Naive thymus-derived CD4-positive, alpha-beta T cell (primary cell): ENCODE measurements at regions not wholly inside any gene's neighbourhood (a gene's known extent, or its start where the extent isn't known, plus 50 kb on each side); places are given as distances from the start of the nearest gene placed in this dataset.
"Not testable (repeated sequence)": the region's sequence is repeated elsewhere in the genome, so short reads cannot be mapped to it uniquely, and the experiment has no call there.

Experiments
- ATAC-seq: fragments of 150-1000 bp; cut with Tn5 transposase; 2 replicates; pipeline ENCODE4 v1.10.0; 2021; ENCODE audit warnings: mild to moderate bottlenecking, moderate library complexity
- CTCF ChIA-PET: fragments of 350-600 bp; sonication (Branson Sonifier 250); formaldehyde crosslinking; loops from one replicate; lab custom pipeline; 2021; ENCODE audit warnings: antibody characterized with exemption; lab: Charles Lee
- POLR2A ChIA-PET: fragments of 350-600 bp; sonication (Branson Sonifier 250); formaldehyde crosslinking; loops from one replicate; lab custom pipeline; 2021; ENCODE audit warnings: antibody characterized with exemption, inconsistent platforms; lab: Charles Lee
- DNase-seq, 9 donors: peaks; one replicate each; pipeline versions ENCODE4 v3.0.0 to v3.0.0-alpha.2; 2020 to 2022; ENCODE audit warnings: mixed read lengths in 1 of 9
- H3K27ac ChIP-seq: one replicate; pipeline ENCODE4 v1.7.0; 2013; ENCODE audit warnings: mild to moderate bottlenecking, low read depth, low read length, moderate library complexity
- H3K27me3 ChIP-seq, 2 donors: one replicate each; pipeline ENCODE4 v1.7.0; 2013; ENCODE audit warnings: low read length in 2 of 2, mild to moderate bottlenecking in 2 of 2, moderate library complexity in 2 of 2; ENCODE audit not compliant: control insufficient read depth in 2 of 2, insufficient read depth in 2 of 2
- H3K36me3 ChIP-seq, 3 experiments: 1 replicate in 2 of 3; 2 replicates in 1 of 3; pipeline ENCODE4 v1.7.0; 2013; ENCODE audit warnings: low read length in 3 of 3, mild to moderate bottlenecking in 3 of 3, moderate library complexity in 1 of 3; ENCODE audit not compliant: insufficient read depth in 3 of 3, control insufficient read depth in 2 of 3
- H3K4me1 ChIP-seq, 2 donors: one replicate each; pipeline ENCODE4 v1.7.0; 2013; ENCODE audit warnings: low read length in 2 of 2, mild to moderate bottlenecking in 2 of 2, moderate library complexity in 1 of 2; ENCODE audit not compliant: control insufficient read depth in 2 of 2, insufficient read depth in 2 of 2
- H3K4me3 ChIP-seq: 2 replicates; pipeline ENCODE4 v1.7.0; 2013; ENCODE audit warnings: mild to moderate bottlenecking, low read length
- H3K9me3 ChIP-seq, 3 experiments: 1 replicate in 2 of 3; 2 replicates in 1 of 3; pipeline ENCODE4 v1.7.0; 2013; ENCODE audit warnings: low read length in 3 of 3; ENCODE audit not compliant: control insufficient read depth in 2 of 3
- H3K27ac Mint-ChIP-seq, 9 donors: one replicate each; pipeline ENCODE4 v1.8.0; 2020 to 2022; ENCODE audit warnings: mixed read lengths in 9 of 9, mild to moderate bottlenecking in 8 of 9, moderate library complexity in 5 of 9, inconsistent platforms in 2 of 9
- H3K27me3 Mint-ChIP-seq, 5 donors: one replicate each; pipeline ENCODE4 v1.8.0; 2021 to 2022; ENCODE audit warnings: mixed read lengths in 5 of 5, mild to moderate bottlenecking in 1 of 5
- H3K36me3 Mint-ChIP-seq, 5 donors: one replicate each; pipeline ENCODE4 v1.8.0; 2020 to 2022; ENCODE audit warnings: mixed read lengths in 5 of 5, mild to moderate bottlenecking in 3 of 5, inconsistent platforms in 1 of 5
- H3K4me1 Mint-ChIP-seq, 7 donors: one replicate each; pipeline ENCODE4 v1.8.0; 2020 to 2022; ENCODE audit warnings: mixed read lengths in 7 of 7, mild to moderate bottlenecking in 3 of 7, inconsistent platforms in 1 of 7
- H3K4me3 Mint-ChIP-seq, 10 donors: one replicate each; pipeline ENCODE4 v1.8.0; 2020 to 2022; ENCODE audit warnings: mild to moderate bottlenecking in 10 of 10, mixed read lengths in 10 of 10, moderate library complexity in 6 of 10, inconsistent platforms in 2 of 10
- H3K9me3 Mint-ChIP-seq, 11 donors: one replicate each; pipeline ENCODE4 v1.8.0; 2020 to 2022; ENCODE audit warnings: mixed read lengths in 11 of 11, mild to moderate bottlenecking in 4 of 11, inconsistent platforms in 1 of 11, moderate library complexity in 1 of 11
- intact Hi-C, 2 donors: fragments of 100-400 bp; cut with micrococcal nuclease; formaldehyde crosslinking; loops; one replicate each; pipeline ENCODE4 v1.15.1; 2023

- Histone ChIP-seq H3K9me3 (no peaks in the 10 kb centered on the region), H3K36me3 (no peaks in the 10 kb centered on the region), H3K4me1 (no peaks in the 10 kb centered on the region), H3K27me3 (no peaks in the 10 kb centered on the region), H3K4me3 (no peak overlapping the region), H3K27ac (no peak overlapping the region)
- Mint-ChIP-seq H3K27ac (no peak overlapping the region), H3K4me1 (no peaks in the 10 kb centered on the region), H3K27me3 (no peaks in the 10 kb centered on the region), H3K9me3 (peaks cover 7 to 37% (median 15%) of the 10 kb centered on the region in 11 donors), H3K4me3 (no peak overlapping the region), H3K36me3 (peaks cover 0 to 3% (median 0%) of the 10 kb centered on the region in 5 donors)
- no peak for DNase-seq
- CTCF ChIA-PET = no interaction called here
- intact Hi-C loops = no loop called here
- POLR2A ChIA-PET = no interaction called here
- ATAC-seq = no peak
These were observed 698.8 kb downstream of the CDH9 start for GRCh38 chr5:26339576-26339975.

- ATAC-seq = no peak
- intact Hi-C loops = no loop called here
- Mint-ChIP-seq H3K36me3 (no peaks in the 10 kb centered on the region), H3K4me3 (no peak overlapping the region), H3K27ac (no peak overlapping the region), H3K27me3 (no peaks in the 10 kb centered on the region), H3K9me3 (peaks cover 0 to 10% (median 4%) of the 10 kb centered on the region in 11 donors), H3K4me1 (no peaks in the 10 kb centered on the region)
- DNase-seq = no peak
- ChIA-PET CTCF (no interaction called here), POLR2A (no interaction called here)
- Histone ChIP-seq H3K4me3 (no peak overlapping the region), H3K27ac (no peak overlapping the region), H3K4me1 (no peaks in the 10 kb centered on the region), H3K36me3 (no peaks in the 10 kb centered on the region), H3K9me3 (no peaks in the 10 kb centered on the region), H3K27me3 (no peaks in the 10 kb centered on the region)
These were observed 708.7 kb downstream of the CDH9 start for GRCh38 chr5:26329562-26330189.

- no peaks in the 10 kb centered on the region for H3K27me3 Mint-ChIP-seq
- H3K36me3 Mint-ChIP-seq = no peaks in the 10 kb centered on the region
- ATAC-seq = no peak
- peaks cover 0 to 10% (median 3%) of the 10 kb centered on the region in 11 donors for H3K9me3 Mint-ChIP-seq
- CTCF ChIA-PET = no interaction called here
- POLR2A ChIA-PET = no interaction called here
- Histone ChIP-seq H3K27me3 (no peaks in the 10 kb centered on the region), H3K27ac (no peak overlapping the region), H3K36me3 (no peaks in the 10 kb centered on the region), H3K4me1 (no peaks in the 10 kb centered on the region), H3K9me3 (peaks cover 0 to 3% (median 0%) of the 10 kb centered on the region in 3 experiments), H3K4me3 (no peak overlapping the region)
- no peak overlapping the region for H3K4me3 Mint-ChIP-seq
- H3K4me1 Mint-ChIP-seq = no peaks in the 10 kb centered on the region
- H3K27ac Mint-ChIP-seq = no peak overlapping the region
- DNase-seq = no peak
- intact Hi-C loops = no loop called here
These were observed 712.1 kb downstream of the CDH9 start for GRCh38 chr5:26326153-26326759.

DNA sequence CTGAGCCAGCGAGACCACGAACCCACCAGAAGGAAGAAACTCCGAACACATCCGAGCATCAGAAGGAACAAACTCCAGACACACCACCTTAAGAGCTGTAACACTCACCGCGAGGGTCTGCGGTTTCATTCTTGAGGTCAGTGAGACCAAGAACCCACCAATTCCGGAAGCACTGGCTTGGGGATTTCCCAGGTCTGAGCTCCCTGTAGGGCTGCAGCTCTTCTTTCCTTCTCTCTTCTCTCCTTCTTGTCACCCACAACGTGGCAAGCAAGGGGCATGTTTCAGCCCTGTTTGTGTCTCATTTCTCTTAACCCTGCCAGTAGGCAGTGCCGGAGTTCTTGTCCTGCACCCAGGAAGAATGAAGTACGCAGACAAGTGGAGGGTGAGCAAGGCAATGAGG lies 713.0 kb downstream of the CDH9 start:
- H3K27ac Mint-ChIP-seq, H3K9me3 ChIP-seq, H3K4me1 ChIP-seq, H3K4me3 ChIP-seq, H3K27me3 Mint-ChIP-seq, CTCF ChIA-PET, H3K4me3 Mint-ChIP-seq, DNase-seq, ATAC-seq, H3K36me3 Mint-ChIP-seq, H3K4me1 Mint-ChIP-seq, H3K27me3 ChIP-seq, intact Hi-C loops, POLR2A ChIA-PET, H3K36me3 ChIP-seq, H3K27ac ChIP-seq: not testable (repeated sequence)
- peaks cover 0 to 10% (median 3%) of the 10 kb centered on the region in 11 donors for H3K9me3 Mint-ChIP-seq

DNA sequence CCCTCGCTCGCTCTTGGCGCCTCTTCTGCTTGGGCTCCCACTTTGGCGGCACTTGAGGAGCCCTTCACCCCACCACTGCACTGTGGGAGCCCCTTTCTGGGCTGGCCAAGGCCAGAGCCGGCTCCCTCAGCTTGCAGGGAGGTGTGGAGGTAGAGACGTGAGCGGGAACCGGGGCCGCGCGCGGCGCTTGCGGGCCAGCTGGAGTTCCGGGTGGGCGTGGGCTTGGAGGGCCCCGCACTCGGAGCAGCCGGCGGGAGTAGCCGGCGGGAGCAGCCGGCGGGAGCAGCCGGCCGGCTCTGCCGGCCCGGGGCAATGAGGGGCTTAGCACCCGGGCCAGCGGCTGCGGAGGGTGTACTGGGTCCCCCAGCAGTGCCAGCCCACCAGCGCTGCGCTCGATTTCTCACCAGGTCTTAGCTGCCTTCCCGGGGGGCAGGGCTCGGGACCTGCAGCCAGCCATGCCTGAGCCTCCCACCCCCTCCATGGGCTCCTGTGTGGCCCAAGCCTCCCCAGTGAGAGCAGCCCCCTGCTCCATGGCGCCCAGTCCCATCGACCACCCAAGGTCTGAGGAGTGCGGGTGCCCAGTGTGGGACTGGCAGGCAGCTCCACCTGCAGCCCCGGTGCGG lies 714.0 kb downstream of the CDH9 start:
- H3K9me3 Mint-ChIP-seq = peaks cover 0 to 10% (median 3%) of the 10 kb centered on the region in 11 donors
- H3K27ac Mint-ChIP-seq, H3K27ac ChIP-seq, H3K27me3 Mint-ChIP-seq, H3K36me3 ChIP-seq, H3K27me3 ChIP-seq, ATAC-seq, H3K4me3 Mint-ChIP-seq, H3K4me3 ChIP-seq, DNase-seq, intact Hi-C loops, POLR2A ChIA-PET, CTCF ChIA-PET, H3K9me3 ChIP-seq, H3K36me3 Mint-ChIP-seq, H3K4me1 Mint-ChIP-seq, H3K4me1 ChIP-seq: not testable (repeated sequence)

DNA sequence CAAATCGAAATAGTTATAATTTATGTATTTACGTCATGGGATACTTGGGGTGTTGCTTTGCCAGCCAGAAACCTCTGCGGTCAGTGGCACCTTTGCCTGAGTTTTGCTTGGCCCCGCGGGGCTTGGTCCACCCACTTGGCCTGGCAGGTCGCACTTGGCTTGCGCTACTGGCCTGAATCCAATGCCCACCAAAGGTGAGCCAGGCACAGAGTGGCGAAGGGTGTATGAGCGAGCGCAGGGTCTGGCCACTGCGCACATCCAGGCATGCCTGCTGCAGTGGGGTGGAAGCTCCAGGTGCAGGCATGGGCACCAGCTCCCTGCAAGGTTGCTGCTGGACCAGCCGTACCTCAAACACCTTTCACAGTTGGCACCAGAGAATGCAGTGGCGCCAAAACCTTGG lies 714.6 kb downstream of the CDH9 start:
- Mint-ChIP-seq H3K36me3 (no peaks in the 10 kb centered on the region), H3K27ac (no peak overlapping the region), H3K9me3 (peaks cover 0 to 10% (median 3%) of the 10 kb centered on the region in 11 donors), H3K4me1 (no peaks in the 10 kb centered on the region), H3K4me3 (no peak overlapping the region), H3K27me3 (no peaks in the 10 kb centered on the region)
- H3K27me3 ChIP-seq = no peaks in the 10 kb centered on the region
- ChIA-PET CTCF (no interaction called here), POLR2A (no interaction called here)
- ATAC-seq (no peak), DNase-seq (no peak)
- H3K4me3 ChIP-seq = no peak overlapping the region
- intact Hi-C loops = no loop called here
- H3K27ac ChIP-seq = no peak overlapping the region
- no peaks in the 10 kb centered on the region for H3K4me1 ChIP-seq
- H3K36me3 ChIP-seq = no peaks in the 10 kb centered on the region
- peaks cover 0 to 3% (median 0%) of the 10 kb centered on the region in 3 experiments for H3K9me3 ChIP-seq

GRCh38 chr5:26321278-26321677 lies 717.1 kb downstream of the CDH9 start:
- H3K36me3 ChIP-seq = no peaks in the 10 kb centered on the region
- Mint-ChIP-seq H3K9me3 (peaks cover 0 to 15% (median 7%) of the 10 kb centered on the region in 11 donors), H3K4me1 (no peaks in the 10 kb centered on the region), H3K27me3 (no peaks in the 10 kb centered on the region), H3K4me3 (no peak overlapping the region), H3K36me3 (no peaks in the 10 kb centered on the region), H3K27ac (no peak overlapping the region)
- CTCF ChIA-PET = no interaction called here
- POLR2A ChIA-PET = no interaction called here
- H3K4me1 ChIP-seq = no peaks in the 10 kb centered on the region
- ATAC-seq (no peak), DNase-seq (no peak)
- intact Hi-C loops = no loop called here
- H3K4me3 ChIP-seq = no peak overlapping the region
- H3K9me3 ChIP-seq = peaks cover 0 to 3% (median 0%) of the 10 kb centered on the region in 3 experiments
- no peak overlapping the region for H3K27ac ChIP-seq
- no peaks in the 10 kb centered on the region for H3K27me3 ChIP-seq
